GM12875 (cell line): ENCODE measurements at regions not wholly inside any gene's neighbourhood (a gene's known extent, or its start where the extent isn't known, plus 50 kb on each side); places are given as distances from the start of the nearest gene placed in this dataset.

Source experiments
- H3K4me3 ChIP-seq: one replicate; pipeline ENCODE4 v1.5.1; 2011; ENCODE audit warnings: low read depth, low read length, control low read depth
- CTCF ChIP-seq: IDR thresholded peaks from 2 replicates; pipeline ENCODE4 v1.5.1; 2011; ENCODE audit warnings: low read depth, mild to moderate bottlenecking, control low read depth, inconsistent platforms, low read length, moderate library complexity, borderline replicate concordance; ENCODE audit not compliant: insufficient read depth

DNA sequence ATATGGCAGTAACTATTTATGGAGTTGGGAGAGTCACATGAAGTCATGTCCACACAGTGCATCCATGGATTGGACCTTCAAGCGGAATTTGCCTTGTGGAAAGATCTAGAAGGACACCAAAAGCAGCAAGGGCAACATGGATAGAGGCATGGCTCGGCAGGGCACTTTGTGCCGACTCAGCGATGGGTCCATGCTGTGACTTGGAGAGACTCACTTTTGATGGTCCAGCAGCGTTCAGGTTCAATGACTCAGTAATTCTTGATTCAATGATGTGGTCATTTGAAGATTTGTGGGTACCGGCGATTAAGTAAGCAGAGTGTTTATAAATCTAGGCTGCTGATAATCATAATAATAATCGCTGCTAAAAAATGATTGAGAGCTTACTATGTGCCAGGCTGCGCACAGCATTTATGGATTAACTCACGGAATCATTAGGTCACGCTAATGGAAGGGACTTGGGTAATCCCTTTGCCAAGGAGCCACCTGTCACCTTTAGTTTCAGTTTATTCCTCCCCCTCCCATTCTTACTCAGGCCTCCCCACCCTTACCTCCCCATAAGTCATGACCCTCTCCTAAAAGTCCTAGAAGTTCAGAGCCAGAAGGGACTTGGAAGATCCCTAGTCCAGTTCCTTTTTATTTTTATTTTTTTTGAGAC is 127.5 kb upstream of the CRHR1 start:
- no peak overlapping the region for H3K4me3 ChIP-seq
- no peak for TF ChIP-seq CTCF

DNA sequence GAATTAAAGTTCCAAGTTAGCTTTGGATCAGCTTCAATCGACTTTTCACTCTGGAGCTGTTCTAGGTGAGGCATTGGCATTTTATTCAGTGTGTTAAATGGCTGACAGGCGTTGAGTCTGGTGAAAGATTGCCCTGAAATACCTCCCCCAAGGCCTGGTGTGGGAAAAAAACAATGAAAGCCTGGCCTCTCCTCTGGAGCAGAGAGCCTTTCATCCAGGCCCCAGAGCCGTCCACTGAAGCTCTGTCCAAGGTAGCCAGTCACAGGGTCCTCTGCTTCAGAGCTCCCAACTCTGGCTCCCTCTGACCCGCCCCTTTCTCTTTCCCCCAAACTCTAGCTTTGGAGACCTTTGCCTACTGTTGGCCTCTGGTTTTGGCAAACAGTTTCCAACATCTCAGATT is 123.6 kb upstream of the CRHR1 start:
- no peak for TF ChIP-seq CTCF

GRCh38 chr17:45662432-45662831 is 121.7 kb upstream of the CRHR1 start:
- TF ChIP-seq CTCF = no peak
- no peak overlapping the region for H3K4me3 ChIP-seq

More for the DNA sequence above, 123.6 kb upstream of the CRHR1 start:
- H3K4me3 ChIP-seq = no peak overlapping the region

- no peak for TF ChIP-seq CTCF
- no peak overlapping the region for H3K4me3 ChIP-seq
Measured at GRCh38 chr17:45663772-45664171, 120.3 kb upstream of the CRHR1 start.

DNA sequence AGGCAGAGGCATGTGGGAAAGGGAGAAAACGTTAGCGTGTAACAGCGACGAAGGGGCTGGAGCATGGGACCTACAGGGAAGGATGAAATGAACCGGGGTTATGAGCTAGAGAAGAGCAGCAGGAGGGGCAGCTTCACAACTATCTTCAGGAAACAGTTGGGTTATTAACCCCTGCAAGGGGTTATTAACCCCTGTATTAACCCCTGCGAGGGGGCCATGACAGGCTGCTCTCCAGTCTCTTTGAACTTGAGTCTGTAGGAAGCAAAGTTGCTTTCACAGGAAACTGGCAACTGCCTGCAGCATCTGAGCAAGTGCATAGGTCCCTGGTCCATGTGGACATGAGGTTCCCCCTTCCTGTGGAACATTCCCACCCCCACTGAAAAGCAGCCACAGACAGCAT is 119.2 kb upstream of the CRHR1 start:
- no peak overlapping the region for H3K4me3 ChIP-seq
- TF ChIP-seq CTCF = no peak

GRCh38 chr17:45666046-45666600 is 118.0 kb upstream of the CRHR1 start:
- no peak overlapping the region for H3K4me3 ChIP-seq
- no peak for TF ChIP-seq CTCF

GRCh38 chr17:45666641-45667040 is 117.5 kb upstream of the CRHR1 start:
- no peak overlapping the region for H3K4me3 ChIP-seq
- no peak for TF ChIP-seq CTCF
